ENCODE measurements at regions not wholly inside any gene's neighbourhood (a gene's known extent, or its start where the extent isn't known, plus 50 kb on each side); places are given as distances from the start of the nearest gene placed in this dataset.

DNA sequence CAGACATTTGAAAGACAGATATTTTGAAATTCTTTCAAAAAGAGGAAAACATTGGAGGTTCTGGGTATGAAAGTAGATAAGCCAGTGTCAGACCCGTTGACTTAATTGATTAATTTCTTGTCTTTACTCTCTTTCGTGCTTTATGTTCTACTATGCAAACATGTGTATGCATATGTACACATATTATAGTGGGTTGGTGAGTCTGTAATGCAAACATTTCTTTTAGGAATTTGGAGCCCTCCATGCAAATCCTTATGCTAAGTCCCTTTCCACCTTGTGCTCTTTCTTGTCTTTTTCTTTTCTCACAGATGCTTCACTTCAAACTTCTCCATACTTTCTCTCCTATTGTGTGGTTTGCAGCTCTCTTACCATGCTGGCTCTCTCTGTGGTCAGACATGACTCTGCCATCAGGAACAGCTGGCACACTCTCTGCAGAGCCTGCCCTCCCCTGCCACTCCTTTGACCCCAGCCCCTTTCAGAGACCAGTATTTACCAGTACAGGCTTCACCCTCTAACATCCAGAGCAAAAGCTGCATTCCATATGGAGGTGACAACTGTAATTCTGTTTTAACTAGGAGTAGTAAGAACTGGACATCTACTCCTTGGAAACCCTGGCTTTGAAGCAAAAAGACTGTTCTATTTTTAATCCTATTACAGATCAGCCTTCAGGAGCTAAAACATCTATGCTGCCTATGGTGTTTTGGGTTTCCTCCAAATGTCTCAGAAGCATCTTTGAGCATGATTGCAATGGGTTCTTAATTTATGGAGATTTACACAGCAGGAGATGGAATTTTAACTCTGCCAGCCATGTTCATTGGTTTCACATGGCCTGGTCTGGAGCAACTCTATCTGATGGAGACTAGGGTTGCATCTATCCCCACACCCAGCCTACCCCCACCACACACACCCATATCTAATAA lies 386.9 kb upstream of the FAT3 start:
- Histone ChIP-seq H3K36me3 (no peaks in the 10 kb centered on the region), H3K9me3 (ENCODE audit: severe bottlenecking) (no peaks in the 10 kb centered on the region), H3K4me3 (ENCODE audit: low read depth, low read length) (no peak overlapping the region), H3K27ac (no peak overlapping the region), H3K27me3 (ENCODE audit: insufficient read depth, low read depth, severe bottlenecking) (no peaks in the 10 kb centered on the region)
- DNase-seq: no peak
- TF ChIP-seq, protein P1, sequence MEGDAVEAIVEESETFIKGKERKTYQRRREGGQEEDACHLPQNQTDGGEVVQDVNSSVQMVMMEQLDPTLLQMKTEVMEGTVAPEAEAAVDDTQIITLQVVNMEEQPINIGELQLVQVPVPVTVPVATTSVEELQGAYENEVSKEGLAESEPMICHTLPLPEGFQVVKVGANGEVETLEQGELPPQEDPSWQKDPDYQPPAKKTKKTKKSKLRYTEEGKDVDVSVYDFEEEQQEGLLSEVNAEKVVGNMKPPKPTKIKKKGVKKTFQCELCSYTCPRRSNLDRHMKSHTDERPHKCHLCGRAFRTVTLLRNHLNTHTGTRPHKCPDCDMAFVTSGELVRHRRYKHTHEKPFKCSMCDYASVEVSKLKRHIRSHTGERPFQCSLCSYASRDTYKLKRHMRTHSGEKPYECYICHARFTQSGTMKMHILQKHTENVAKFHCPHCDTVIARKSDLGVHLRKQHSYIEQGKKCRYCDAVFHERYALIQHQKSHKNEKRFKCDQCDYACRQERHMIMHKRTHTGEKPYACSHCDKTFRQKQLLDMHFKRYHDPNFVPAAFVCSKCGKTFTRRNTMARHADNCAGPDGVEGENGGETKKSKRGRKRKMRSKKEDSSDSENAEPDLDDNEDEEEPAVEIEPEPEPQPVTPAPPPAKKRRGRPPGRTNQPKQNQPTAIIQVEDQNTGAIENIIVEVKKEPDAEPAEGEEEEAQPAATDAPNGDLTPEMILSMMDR (IDR thresholded peaks at IDR 0.05; ENCODE audit: low read depth, low read length): no peak

GRCh38 chr11:91835051-91835560 lies 389.5 kb upstream of the FAT3 start:
- no peaks in the 10 kb centered on the region for H3K27me3 ChIP-seq (ENCODE audit: insufficient read depth, low read depth, severe bottlenecking)

DNA sequence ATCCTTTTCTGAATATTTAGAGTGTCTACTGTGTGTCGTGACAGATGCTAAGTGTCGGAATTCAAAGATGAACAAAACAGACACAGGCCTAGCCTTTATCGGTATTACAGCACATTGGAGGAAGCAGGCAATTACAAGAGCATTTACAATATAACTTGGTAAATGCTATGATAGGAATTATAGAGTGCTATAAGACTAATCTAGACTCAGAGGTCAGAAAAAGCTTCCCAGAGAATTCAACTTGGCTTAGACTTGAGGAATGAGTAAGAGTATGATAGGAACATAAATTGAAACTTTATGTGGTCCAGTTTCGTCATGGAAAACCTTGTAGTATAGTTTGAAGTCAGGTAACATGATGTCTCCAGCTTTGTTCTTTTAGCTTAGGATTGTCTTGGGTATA lies 395.7 kb upstream of the FAT3 start:
- no peak overlapping the region for H3K27ac ChIP-seq
- TF ChIP-seq, protein P1 (IDR thresholded peaks at IDR 0.05; ENCODE audit: low read depth, low read length): no peak
- DNase-seq: no peak
- H3K36me3 ChIP-seq: no peaks in the 10 kb centered on the region
- no peaks in the 10 kb centered on the region for H3K9me3 ChIP-seq (ENCODE audit: severe bottlenecking)
- no peaks in the 10 kb centered on the region for H3K27me3 ChIP-seq (ENCODE audit: insufficient read depth, low read depth, severe bottlenecking)
- H3K4me3 ChIP-seq (ENCODE audit: low read depth, low read length): no peak overlapping the region

More at GRCh38 chr11:91835051-91835560, 389.5 kb upstream of the FAT3 start:
- DNase-seq: peak; percentile 9
- Histone ChIP-seq H3K4me3 (ENCODE audit: low read depth, low read length) (no peak overlapping the region), H3K9me3 (ENCODE audit: severe bottlenecking) (no peaks in the 10 kb centered on the region), H3K36me3 (no peaks in the 10 kb centered on the region), H3K27ac (no peak overlapping the region)
- TF ChIP-seq, protein P1 (IDR thresholded peaks at IDR 0.05; ENCODE audit: low read depth, low read length): no peak

GRCh38 chr11:91825777-91826176 lies 398.8 kb upstream of the FAT3 start:
- Histone ChIP-seq H3K9me3 (ENCODE audit: severe bottlenecking) (no peaks in the 10 kb centered on the region), H3K4me3 (ENCODE audit: low read depth, low read length) (no peak overlapping the region), H3K27ac (no peak overlapping the region), H3K36me3 (no peaks in the 10 kb centered on the region), H3K27me3 (ENCODE audit: insufficient read depth, low read depth, severe bottlenecking) (no peaks in the 10 kb centered on the region)
- DNase-seq: no peak
- TF ChIP-seq, protein P1 (IDR thresholded peaks at IDR 0.05; ENCODE audit: low read depth, low read length): no peak

GRCh38 chr11:91823252-91823830 lies 401.3 kb upstream of the FAT3 start:
- no peak overlapping the region for H3K4me3 ChIP-seq (ENCODE audit: low read depth, low read length)
- TF ChIP-seq, protein P1 (IDR thresholded peaks at IDR 0.05; ENCODE audit: low read depth, low read length): no peak
- no peak for DNase-seq
- H3K36me3 ChIP-seq: no peaks in the 10 kb centered on the region
- no peak overlapping the region for H3K27ac ChIP-seq
- no peaks in the 10 kb centered on the region for H3K27me3 ChIP-seq (ENCODE audit: insufficient read depth, low read depth, severe bottlenecking)
- no peaks in the 10 kb centered on the region for H3K9me3 ChIP-seq (ENCODE audit: severe bottlenecking)

Measured in WERI-Rb-1 (cell line).